ENCODE measurements at regions not wholly inside any gene's neighbourhood (a gene's known extent, or its start where the extent isn't known, plus 50 kb on each side); places are given as distances from the start of the nearest gene placed in this dataset.
"Not testable (repeated sequence)": the region's sequence is repeated elsewhere in the genome, so short reads cannot be mapped to it uniquely, and the experiment has no call there.

- DNase-seq (ENCODE audit: low read depth) = no peak
- H3K4me3 ChIP-seq (ENCODE audit: low read depth, low read length) = no peak overlapping the region
These were observed 341.2 kb downstream of the RAD51AP2 start for GRCh38 chr2:17177088-17177487.

GRCh38 chr2:17171446-17172049 is 346.7 kb downstream of the RAD51AP2 start:
- DNase-seq (ENCODE audit: low read depth) = no peak
- no peak overlapping the region for H3K4me3 ChIP-seq (ENCODE audit: low read depth, low read length)

- H3K4me3 ChIP-seq (ENCODE audit: low read depth, low read length) = no peak overlapping the region
- peak; percentile 34 for DNase-seq (ENCODE audit: low read depth)
These were observed 351.7 kb downstream of the RAD51AP2 start for GRCh38 chr2:17166506-17166905.

GRCh38 chr2:17164550-17164949 is 353.7 kb downstream of the RAD51AP2 start:
- DNase-seq (ENCODE audit: low read depth) = no peak

GRCh38 chr2:17163638-17164037 is 354.6 kb downstream of the RAD51AP2 start:
- DNase-seq (ENCODE audit: low read depth) = no peak
- H3K4me3 ChIP-seq (ENCODE audit: low read depth, low read length) = no peak overlapping the region

More at GRCh38 chr2:17164550-17164949, 353.7 kb downstream of the RAD51AP2 start:
- H3K4me3 ChIP-seq (ENCODE audit: low read depth, low read length) = no peak overlapping the region

GRCh38 chr2:17162713-17163112 is 355.5 kb downstream of the RAD51AP2 start:
- no peak overlapping the region for H3K4me3 ChIP-seq (ENCODE audit: low read depth, low read length)
- DNase-seq (ENCODE audit: low read depth) = no peak

- DNase-seq (ENCODE audit: low read depth) = no peak
These were observed 357.6 kb downstream of the RAD51AP2 start for GRCh38 chr2:17160594-17160993.

GRCh38 chr2:17156086-17156485 is 362.2 kb downstream of the RAD51AP2 start:
- no peak for DNase-seq (ENCODE audit: low read depth)
- no peak overlapping the region for H3K4me3 ChIP-seq (ENCODE audit: low read depth, low read length)

More at GRCh38 chr2:17160594-17160993, 357.6 kb downstream of the RAD51AP2 start:
- H3K4me3 ChIP-seq (ENCODE audit: low read depth, low read length) = no peak overlapping the region

- no peak for DNase-seq (ENCODE audit: low read depth)
- H3K4me3 ChIP-seq (ENCODE audit: low read depth, low read length) = no peak overlapping the region
These were observed 368.3 kb downstream of the RAD51AP2 start for GRCh38 chr2:17149945-17150344.

- no peak overlapping the region for H3K4me3 ChIP-seq (ENCODE audit: low read depth, low read length)
- no peak for DNase-seq (ENCODE audit: low read depth)
These were observed 369.7 kb downstream of the RAD51AP2 start for GRCh38 chr2:17148407-17149145.

- no peak for DNase-seq (ENCODE audit: low read depth)
- no peak overlapping the region for H3K4me3 ChIP-seq (ENCODE audit: low read depth, low read length)
These were observed 371.9 kb downstream of the RAD51AP2 start for GRCh38 chr2:17146358-17146757.

GRCh38 chr2:17136877-17137276 is 381.4 kb downstream of the RAD51AP2 start:
- no peak for DNase-seq (ENCODE audit: low read depth)
- no peak overlapping the region for H3K4me3 ChIP-seq (ENCODE audit: low read depth, low read length)

GRCh38 chr2:17136231-17136630 is 382.0 kb downstream of the RAD51AP2 start:
- no peak overlapping the region for H3K4me3 ChIP-seq (ENCODE audit: low read depth, low read length)
- no peak for DNase-seq (ENCODE audit: low read depth)

GRCh38 chr2:17135619-17136018 is 382.6 kb downstream of the RAD51AP2 start:
- no peak for DNase-seq (ENCODE audit: low read depth)
- H3K4me3 ChIP-seq (ENCODE audit: low read depth, low read length) = no peak overlapping the region

GRCh38 chr2:17133052-17133671 is 385.1 kb downstream of the RAD51AP2 start:
- no peak overlapping the region for H3K4me3 ChIP-seq (ENCODE audit: low read depth, low read length)
- DNase-seq (ENCODE audit: low read depth) = no peak

GRCh38 chr2:17130627-17131026 is 387.6 kb downstream of the RAD51AP2 start:
- DNase-seq (ENCODE audit: low read depth); H3K4me3 ChIP-seq (ENCODE audit: low read depth, low read length): not testable (repeated sequence)

- no peak overlapping the region for H3K4me3 ChIP-seq (ENCODE audit: low read depth, low read length)
These were observed 392.1 kb downstream of the RAD51AP2 start for GRCh38 chr2:17125989-17126620.

GRCh38 chr2:17124575-17125318 is 393.5 kb downstream of the RAD51AP2 start:
- no peak for DNase-seq (ENCODE audit: low read depth)
- H3K4me3 ChIP-seq (ENCODE audit: low read depth, low read length) = no peak overlapping the region

More at GRCh38 chr2:17125989-17126620, 392.1 kb downstream of the RAD51AP2 start:
- DNase-seq (ENCODE audit: low read depth) = no peak

- DNase-seq (ENCODE audit: low read depth) = no peak
- H3K4me3 ChIP-seq (ENCODE audit: low read depth, low read length) = no peak overlapping the region
These were observed 395.2 kb downstream of the RAD51AP2 start for GRCh38 chr2:17122887-17123501.

Measured in skeletal muscle cell (primary cell).